Prostate gland (tissue), 2 donors: ENCODE measurements at regions not wholly inside any gene's neighbourhood (a gene's known extent, or its start where the extent isn't known, plus 50 kb on each side); places are given as distances from the start of the nearest gene placed in this dataset.

ENCODE experiments used
- POLR2A ChIP-seq: fragments of 450-650 bp; IDR thresholded peaks from one replicate; pipeline ENCODE4 v1.6.1; 2016; ENCODE audit warnings: antibody characterized with exemption, mild to moderate bottlenecking
- POLR2AphosphoS5 ChIP-seq: sonication (generic); formaldehyde crosslinking; IDR thresholded peaks from one replicate; pipeline ENCODE4 v1.6.1; 2017; ENCODE audit warnings: antibody characterized with exemption
- TF ChIP-seq, protein P1 (sequence below), 4 experiments: fragments of 200-600 bp in 2 of 4; fragments of 450-650 bp in 2 of 4; sonication (generic) in 2 of 4; IDR thresholded peaks; 1 replicate in 3 of 4; 2 replicates in 1 of 4; pipeline ENCODE4 v1.5.1; 2016 to 2019; ENCODE audit warnings: antibody characterized with exemption in 4 of 4, mild to moderate bottlenecking in 2 of 4, moderate library complexity in 2 of 4

DNA sequence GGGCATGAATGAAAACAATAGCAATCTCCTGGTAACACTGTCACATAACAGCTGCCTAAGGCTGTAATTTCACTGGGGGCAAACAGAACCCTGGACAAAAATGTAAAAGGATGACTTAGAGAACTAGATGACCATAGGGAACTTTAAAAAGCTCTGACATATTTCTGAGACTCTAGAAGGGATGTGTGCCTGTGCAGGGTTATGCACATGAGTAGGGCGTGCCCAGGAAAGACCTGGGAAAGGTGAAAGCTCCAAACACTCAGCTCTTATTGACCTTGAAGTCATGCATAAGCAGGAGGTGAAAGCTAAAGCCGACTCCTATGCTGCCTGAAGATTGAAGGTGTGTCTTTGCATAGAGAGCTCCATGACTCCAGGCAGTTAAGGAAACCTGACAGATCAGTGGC is 118.4 kb upstream of the BTBD3 start:
- TF ChIP-seq POLR2A = no peak
- TF ChIP-seq, protein P1, sequence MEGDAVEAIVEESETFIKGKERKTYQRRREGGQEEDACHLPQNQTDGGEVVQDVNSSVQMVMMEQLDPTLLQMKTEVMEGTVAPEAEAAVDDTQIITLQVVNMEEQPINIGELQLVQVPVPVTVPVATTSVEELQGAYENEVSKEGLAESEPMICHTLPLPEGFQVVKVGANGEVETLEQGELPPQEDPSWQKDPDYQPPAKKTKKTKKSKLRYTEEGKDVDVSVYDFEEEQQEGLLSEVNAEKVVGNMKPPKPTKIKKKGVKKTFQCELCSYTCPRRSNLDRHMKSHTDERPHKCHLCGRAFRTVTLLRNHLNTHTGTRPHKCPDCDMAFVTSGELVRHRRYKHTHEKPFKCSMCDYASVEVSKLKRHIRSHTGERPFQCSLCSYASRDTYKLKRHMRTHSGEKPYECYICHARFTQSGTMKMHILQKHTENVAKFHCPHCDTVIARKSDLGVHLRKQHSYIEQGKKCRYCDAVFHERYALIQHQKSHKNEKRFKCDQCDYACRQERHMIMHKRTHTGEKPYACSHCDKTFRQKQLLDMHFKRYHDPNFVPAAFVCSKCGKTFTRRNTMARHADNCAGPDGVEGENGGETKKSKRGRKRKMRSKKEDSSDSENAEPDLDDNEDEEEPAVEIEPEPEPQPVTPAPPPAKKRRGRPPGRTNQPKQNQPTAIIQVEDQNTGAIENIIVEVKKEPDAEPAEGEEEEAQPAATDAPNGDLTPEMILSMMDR (IDR thresholded peaks at IDR 0.05) = no peak
- TF ChIP-seq POLR2AphosphoS5 = no peak
